Neural progenitor cell (in vitro differentiated cells): ENCODE measurements at regions not wholly inside any gene's neighbourhood (a gene's known extent, or its start where the extent isn't known, plus 50 kb on each side); places are given as distances from the start of the nearest gene placed in this dataset.
A peak's percentile ranks its signal among the peaks of the same experiment; 100 is the strongest.

ENCODE experiments used
- DNase-seq: peaks from one replicate; pipeline ENCODE4 v3.0.0-alpha.2; 2016; ENCODE audit warnings: low spot score
- H2AFZ ChIP-seq: fragments of 200-600 bp; sonication (generic); replicated peaks from 2 replicates; pipeline ENCODE4 v1.6.1; 2016; ENCODE audit warnings: antibody characterized with exemption
- H3F3A ChIP-seq: fragments of 200-600 bp; sonication (generic); 2 replicates; pipeline ENCODE4 v1.6.1; 2016; ENCODE audit warnings: antibody characterized with exemption, low read depth
- H3K27ac ChIP-seq: fragments of 200-600 bp; sonication (generic); 2 replicates; pipeline ENCODE4 v1.5.1; 2016; ENCODE audit warnings: mild to moderate bottlenecking
- H3K27me3 ChIP-seq: fragments of 200-600 bp; sonication (generic); 2 replicates; pipeline ENCODE4 v1.6.1; 2016; ENCODE audit warnings: mild to moderate bottlenecking, moderate library complexity
- H3K36me3 ChIP-seq: fragments of 200-600 bp; sonication (generic); 2 replicates; pipeline ENCODE4 v1.5.1; 2016
- H3K4me1 ChIP-seq: fragments of 200-600 bp; sonication (generic); 2 replicates; pipeline ENCODE4 v1.6.1; 2016; ENCODE audit warnings: mixed run types
- H3K4me2 ChIP-seq: fragments of 200-600 bp; sonication (generic); 2 replicates; pipeline ENCODE4 v1.6.1; 2016
- H3K4me3 ChIP-seq: fragments of 200-600 bp; sonication (generic); 2 replicates; pipeline ENCODE4 v1.5.1; 2016
- H3K79me2 ChIP-seq: fragments of 200-600 bp; sonication (generic); 2 replicates; pipeline ENCODE4 v1.6.1; 2016; ENCODE audit warnings: low read depth
- H3K9ac ChIP-seq: fragments of 200-600 bp; sonication (generic); 2 replicates; pipeline ENCODE4 v1.6.1; 2016
- H3K9me3 ChIP-seq: fragments of 200-600 bp; sonication (generic); 2 replicates; pipeline ENCODE4 v1.5.1; 2016; ENCODE audit warnings: low read depth
- H4K20me1 ChIP-seq: fragments of 200-600 bp; sonication (generic); 2 replicates; pipeline ENCODE4 v1.6.1; 2016; ENCODE audit warnings: low read depth
- H3K27ac Mint-ChIP-seq: 3 replicates; pipeline ENCODE4 v1.8.0; 2021; ENCODE audit warnings: mixed read lengths
- H3K27me3 Mint-ChIP-seq: 2 replicates; pipeline ENCODE4 v1.8.0; 2022; ENCODE audit warnings: low read depth, mild to moderate bottlenecking, inconsistent platforms, moderate library complexity, mixed read lengths; ENCODE audit not compliant: insufficient read depth
- H3K36me3 Mint-ChIP-seq: 3 replicates; pipeline ENCODE4 v1.8.0; 2021; ENCODE audit warnings: mixed read lengths
- H3K4me1 Mint-ChIP-seq: 3 replicates; pipeline ENCODE4 v1.8.0; 2021; ENCODE audit warnings: mixed read lengths
- H3K4me3 Mint-ChIP-seq: 3 replicates; pipeline ENCODE4 v1.8.0; 2021; ENCODE audit warnings: mild to moderate bottlenecking, moderate library complexity, mixed read lengths
- H3K9me3 Mint-ChIP-seq: 3 replicates; pipeline ENCODE4 v1.8.0; 2020; ENCODE audit warnings: mixed read lengths
- EZH2 ChIP-seq: fragments of 200-600 bp; sonication (generic); IDR thresholded peaks from 2 replicates; pipeline ENCODE4 v1.6.1; 2017; ENCODE audit warnings: antibody characterized with exemption, mild to moderate bottlenecking, moderate library complexity
- EZH2phosphoT487 ChIP-seq: fragments of 200-600 bp; sonication (generic); IDR thresholded peaks from 2 replicates; pipeline ENCODE4 v1.6.1; 2017; ENCODE audit warnings: antibody characterized with exemption
- TF ChIP-seq, protein P1 (sequence below): fragments of 200-600 bp; sonication (generic); IDR thresholded peaks from 2 replicates; pipeline ENCODE4 v1.5.1; 2017; ENCODE audit warnings: antibody characterized with exemption, mild to moderate bottlenecking

DNA sequence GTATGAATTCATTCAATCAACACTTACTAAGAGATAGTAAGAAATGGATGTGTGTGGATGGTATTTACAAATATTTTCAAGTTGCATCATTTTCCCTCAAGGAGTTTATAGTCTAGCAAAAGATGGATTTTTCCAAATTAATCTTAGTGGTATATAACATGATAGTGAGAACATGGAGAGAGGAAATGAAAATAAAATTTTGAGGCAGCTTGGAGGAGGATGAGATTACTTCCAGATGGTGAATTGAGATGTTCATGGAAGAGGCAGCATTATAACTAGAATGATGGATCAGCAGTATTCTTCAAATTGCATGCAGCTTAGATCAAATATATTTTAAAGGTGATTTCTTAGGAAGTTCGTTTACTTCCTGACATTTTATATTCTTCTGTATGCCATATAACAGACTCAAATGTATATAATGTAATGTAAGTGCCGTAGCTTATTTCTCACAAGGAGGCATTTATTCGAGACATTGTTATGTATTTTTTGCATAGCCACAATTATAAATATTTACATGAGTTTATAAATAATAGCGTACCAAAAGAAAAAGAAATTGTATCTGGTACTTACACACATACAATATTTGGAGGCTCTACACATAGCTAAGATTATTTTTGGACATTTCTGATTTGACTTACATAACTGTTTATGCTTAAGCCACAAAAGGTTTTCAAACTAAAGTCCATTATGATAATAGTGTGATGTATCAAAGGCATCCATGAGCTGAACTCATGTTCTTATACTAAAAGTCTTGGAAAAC is 439.4 kb downstream of the SPRY1 start:
- H3K4me1 Mint-ChIP-seq, result peaks cover 61% of the 10 kb centered on the region
- no peak for DNase-seq
- no peak overlapping the region for H2AFZ ChIP-seq
- no peaks in the 10 kb centered on the region for H3K27me3 ChIP-seq
- H3K9me3 Mint-ChIP-seq, result peaks cover 8% of the 10 kb centered on the region
- no peaks in the 10 kb centered on the region for H3K79me2 ChIP-seq
- no peak for TF ChIP-seq EZH2
- TF ChIP-seq EZH2phosphoT487, result no peak
- TF ChIP-seq, protein P1, sequence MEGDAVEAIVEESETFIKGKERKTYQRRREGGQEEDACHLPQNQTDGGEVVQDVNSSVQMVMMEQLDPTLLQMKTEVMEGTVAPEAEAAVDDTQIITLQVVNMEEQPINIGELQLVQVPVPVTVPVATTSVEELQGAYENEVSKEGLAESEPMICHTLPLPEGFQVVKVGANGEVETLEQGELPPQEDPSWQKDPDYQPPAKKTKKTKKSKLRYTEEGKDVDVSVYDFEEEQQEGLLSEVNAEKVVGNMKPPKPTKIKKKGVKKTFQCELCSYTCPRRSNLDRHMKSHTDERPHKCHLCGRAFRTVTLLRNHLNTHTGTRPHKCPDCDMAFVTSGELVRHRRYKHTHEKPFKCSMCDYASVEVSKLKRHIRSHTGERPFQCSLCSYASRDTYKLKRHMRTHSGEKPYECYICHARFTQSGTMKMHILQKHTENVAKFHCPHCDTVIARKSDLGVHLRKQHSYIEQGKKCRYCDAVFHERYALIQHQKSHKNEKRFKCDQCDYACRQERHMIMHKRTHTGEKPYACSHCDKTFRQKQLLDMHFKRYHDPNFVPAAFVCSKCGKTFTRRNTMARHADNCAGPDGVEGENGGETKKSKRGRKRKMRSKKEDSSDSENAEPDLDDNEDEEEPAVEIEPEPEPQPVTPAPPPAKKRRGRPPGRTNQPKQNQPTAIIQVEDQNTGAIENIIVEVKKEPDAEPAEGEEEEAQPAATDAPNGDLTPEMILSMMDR, result no peak
- H3K36me3 ChIP-seq, result no peaks in the 10 kb centered on the region
- H4K20me1 ChIP-seq, result no peaks in the 10 kb centered on the region
- peaks cover 2% of the 10 kb centered on the region for H3K27me3 Mint-ChIP-seq
- H3K27ac ChIP-seq, result no peak overlapping the region
- no peak overlapping the region for H3K4me3 Mint-ChIP-seq
- peaks cover 5% of the 10 kb centered on the region for H3K36me3 Mint-ChIP-seq
- no peak overlapping the region for H3K4me3 ChIP-seq
- no peak overlapping the region for H3K4me2 ChIP-seq
- no peak overlapping the region for H3K27ac Mint-ChIP-seq
- no peak overlapping the region for H3K9ac ChIP-seq
- no peaks in the 10 kb centered on the region for H3K9me3 ChIP-seq
- H3F3A ChIP-seq, result no peaks in the 10 kb centered on the region
- peaks cover 1% of the 10 kb centered on the region for H3K4me1 ChIP-seq

DNA sequence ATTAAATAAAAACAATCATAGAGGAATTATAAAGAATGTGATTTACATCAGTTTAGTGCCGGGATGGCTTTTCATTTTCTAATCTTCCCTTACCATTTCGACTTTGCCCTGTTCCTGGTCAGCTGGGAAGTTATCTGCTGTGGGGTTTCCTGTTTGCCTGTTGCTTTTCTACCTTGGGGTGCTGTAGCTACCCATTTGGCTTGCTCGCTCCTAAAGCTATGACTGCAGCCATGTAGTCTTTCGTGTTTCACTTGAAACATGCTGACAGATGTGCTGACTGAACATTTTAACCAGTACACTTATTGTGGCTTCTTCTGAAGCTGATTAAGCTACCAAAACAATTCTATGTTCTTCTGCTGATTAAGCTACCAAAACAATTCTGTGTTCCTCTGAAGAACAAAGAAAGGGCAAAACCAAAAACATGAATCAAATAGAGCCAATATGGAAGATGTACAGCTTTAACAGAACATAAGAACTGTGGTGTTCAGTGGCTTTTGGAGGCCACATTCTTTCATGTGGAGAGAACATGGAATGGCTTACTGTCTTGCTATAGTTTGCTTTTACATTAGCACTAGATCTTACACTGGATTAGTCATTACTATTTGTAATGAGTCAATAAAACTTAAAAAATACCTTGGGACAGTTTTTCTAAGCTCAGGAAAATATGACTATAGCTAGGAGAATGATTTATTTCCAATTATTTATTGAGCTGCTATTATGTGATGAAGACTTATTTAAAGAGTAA is 440.4 kb downstream of the SPRY1 start:
- H3K4me1 Mint-ChIP-seq, result peaks cover 51% of the 10 kb centered on the region
- TF ChIP-seq, protein P1, result no peak
- TF ChIP-seq EZH2 (no peak), EZH2phosphoT487 (no peak)
- H3K27me3 Mint-ChIP-seq, result peaks cover 2% of the 10 kb centered on the region
- DNase-seq, result no peak
- H3F3A ChIP-seq, result no peaks in the 10 kb centered on the region
- no peaks in the 10 kb centered on the region for H3K79me2 ChIP-seq
- no peaks in the 10 kb centered on the region for H3K36me3 ChIP-seq
- no peaks in the 10 kb centered on the region for H3K4me1 ChIP-seq
- no peak overlapping the region for H3K27ac ChIP-seq
- H3K9me3 ChIP-seq, result no peaks in the 10 kb centered on the region
- no peak overlapping the region for H3K9ac ChIP-seq
- no peaks in the 10 kb centered on the region for H3K27me3 ChIP-seq
- H3K4me2 ChIP-seq, result no peak overlapping the region
- H3K27ac Mint-ChIP-seq, result peak overlapping the region; percentile 83
- H3K4me3 ChIP-seq, result no peak overlapping the region
- H3K36me3 Mint-ChIP-seq, result peaks cover 5% of the 10 kb centered on the region
- no peak overlapping the region for H3K4me3 Mint-ChIP-seq
- peaks cover 8% of the 10 kb centered on the region for H3K9me3 Mint-ChIP-seq
- H2AFZ ChIP-seq, result no peak overlapping the region
- H4K20me1 ChIP-seq, result no peaks in the 10 kb centered on the region

DNA sequence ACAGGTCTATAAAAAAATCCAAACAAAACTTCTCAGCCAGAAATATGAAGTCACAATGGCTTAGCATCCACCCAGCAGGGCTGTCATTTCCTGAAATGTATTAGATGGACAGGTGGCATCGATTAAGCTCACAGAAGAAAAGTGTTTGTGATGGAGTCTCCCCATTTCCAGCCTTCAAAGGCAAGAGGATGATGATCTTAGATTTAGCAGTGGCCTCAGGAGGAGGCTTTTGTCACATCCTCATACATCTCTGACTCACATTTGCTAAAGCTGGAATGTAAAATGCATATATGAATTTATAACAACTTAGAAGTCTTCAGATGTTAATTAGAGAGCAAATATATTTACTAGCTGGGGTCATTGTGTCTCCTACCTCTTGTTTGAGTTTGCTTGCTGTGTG is 441.9 kb downstream of the SPRY1 start:
- no peak overlapping the region for H3K4me3 ChIP-seq
- H3K4me1 ChIP-seq, result no peaks in the 10 kb centered on the region
- no peak for DNase-seq
- peak overlapping the region; percentile 78 for H3K27ac Mint-ChIP-seq
- peaks cover 18% of the 10 kb centered on the region for H3K9me3 Mint-ChIP-seq
- peak overlapping the region; percentile 60 for H2AFZ ChIP-seq
- H4K20me1 ChIP-seq, result no peaks in the 10 kb centered on the region
- H3K9me3 ChIP-seq, result no peaks in the 10 kb centered on the region
- peaks cover 14% of the 10 kb centered on the region for H3K36me3 Mint-ChIP-seq
- H3K27ac ChIP-seq, result no peak overlapping the region
- no peaks in the 10 kb centered on the region for H3K27me3 ChIP-seq
- TF ChIP-seq EZH2 (no peak), EZH2phosphoT487 (no peak)
- TF ChIP-seq, protein P1, result no peak
- H3K4me3 Mint-ChIP-seq, result no peak overlapping the region
- H3K9ac ChIP-seq, result no peak overlapping the region
- peaks cover 39% of the 10 kb centered on the region for H3K4me1 Mint-ChIP-seq
- no peaks in the 10 kb centered on the region for H3K36me3 ChIP-seq
- no peak overlapping the region for H3K4me2 ChIP-seq
- no peaks in the 10 kb centered on the region for H3F3A ChIP-seq
- peaks cover 2% of the 10 kb centered on the region for H3K27me3 Mint-ChIP-seq
- no peaks in the 10 kb centered on the region for H3K79me2 ChIP-seq
